H9 (cell line): ENCODE measurements at regions not wholly inside any gene's neighbourhood (a gene's known extent, or its start where the extent isn't known, plus 50 kb on each side); places are given as distances from the start of the nearest gene placed in this dataset.

Experiments used
- DNase-seq: peaks from one replicate; pipeline ENCODE4 v3.0.0-alpha.2; 2017
- H2AFZ ChIP-seq: one replicate; pipeline ENCODE4 v1.6.1; 2013; ENCODE audit warnings: mild to moderate bottlenecking, low read length, control low read depth, moderate library complexity
- H2AK5ac ChIP-seq: 2 replicates; pipeline ENCODE4 v1.6.1; 2013; ENCODE audit warnings: low read length, control low read depth, mixed read lengths; ENCODE audit not compliant: insufficient read length
- H2BK120ac ChIP-seq: one replicate; pipeline ENCODE4 v1.6.1; 2013; ENCODE audit warnings: low read depth, mild to moderate bottlenecking, low read length, control low read depth, inconsistent platforms; ENCODE audit not compliant: poor library complexity, severe bottlenecking
- H2BK12ac ChIP-seq: 2 replicates; pipeline ENCODE4 v1.6.1; 2013; ENCODE audit warnings: low read length, control low read depth, mixed read lengths, low read depth; ENCODE audit not compliant: insufficient read length
- H2BK15ac ChIP-seq: 2 replicates; pipeline ENCODE4 v1.6.1; 2013; ENCODE audit warnings: low read depth, low read length, control low read depth
- H2BK20ac ChIP-seq: one replicate; pipeline ENCODE4 v1.6.1; 2013; ENCODE audit warnings: low read depth, mild to moderate bottlenecking, low read length, control low read depth, inconsistent platforms; ENCODE audit not compliant: poor library complexity, severe bottlenecking
- H2BK5ac ChIP-seq: 2 replicates; pipeline ENCODE4 v1.6.1; 2013; ENCODE audit warnings: low read length, control low read depth, mixed read lengths; ENCODE audit not compliant: insufficient read length
- H3K14ac ChIP-seq: 2 replicates; pipeline ENCODE4 v1.6.1; 2013; ENCODE audit warnings: low read length, control low read depth; ENCODE audit not compliant: insufficient read depth
- H3K18ac ChIP-seq: 2 replicates; pipeline ENCODE4 v1.6.1; 2013; ENCODE audit warnings: low read depth, mild to moderate bottlenecking, mixed read lengths, low read length, control low read depth; ENCODE audit not compliant: insufficient read length
- H3K23ac ChIP-seq: 2 replicates; pipeline ENCODE4 v1.6.1; 2013; ENCODE audit warnings: low read length, control low read depth, mixed read lengths, low read depth; ENCODE audit not compliant: insufficient read length
- H3K23me2 ChIP-seq: 2 replicates; pipeline ENCODE4 v1.6.1; 2013; ENCODE audit warnings: low read depth, mild to moderate bottlenecking, mixed read lengths, low read length, control low read depth; ENCODE audit not compliant: insufficient read length, poor library complexity, severe bottlenecking
- H3K27ac ChIP-seq: 2 replicates; pipeline ENCODE4 v1.5.1; 2013; ENCODE audit warnings: low read length, control low read depth, mixed read lengths, low read depth; ENCODE audit not compliant: insufficient read length
- H3K27me3 ChIP-seq: 2 replicates; pipeline ENCODE4 v1.6.1; 2013; ENCODE audit warnings: low read length, control low read depth, inconsistent platforms; ENCODE audit not compliant: insufficient read depth
- H3K4ac ChIP-seq: 2 replicates; pipeline ENCODE4 v1.6.1; 2013; ENCODE audit warnings: low read depth, mild to moderate bottlenecking, control low read depth, inconsistent platforms, low read length, moderate library complexity
- H3K4me1 ChIP-seq: 2 replicates; pipeline ENCODE4 v1.6.1; 2013; ENCODE audit warnings: low read length, control low read depth, inconsistent platforms; ENCODE audit not compliant: insufficient read depth
- H3K4me2 ChIP-seq: 2 replicates; pipeline ENCODE4 v1.6.1; 2013; ENCODE audit warnings: low read length, control low read depth, mixed read lengths; ENCODE audit not compliant: insufficient read length, insufficient read depth
- H3K56ac ChIP-seq: 2 replicates; pipeline ENCODE4 v1.6.1; 2013; ENCODE audit warnings: low read depth, mild to moderate bottlenecking, mixed read lengths, low read length, control low read depth; ENCODE audit not compliant: insufficient read length
- H3K79me1 ChIP-seq: 2 replicates; pipeline ENCODE4 v1.6.1; 2013; ENCODE audit warnings: low read depth, mild to moderate bottlenecking, moderate library complexity, low read length, control low read depth, inconsistent platforms; ENCODE audit not compliant: insufficient read depth, poor library complexity, severe bottlenecking
- H3K79me2 ChIP-seq: 2 replicates; pipeline ENCODE4 v1.6.1; 2013; ENCODE audit warnings: low read length, control low read depth, inconsistent platforms; ENCODE audit not compliant: insufficient read depth
- H3K9ac ChIP-seq: 2 replicates; pipeline ENCODE4 v1.6.1; 2013; ENCODE audit warnings: low read length, control low read depth, mixed read lengths; ENCODE audit not compliant: insufficient read length; ENCODE audit errors: extremely low read depth
- H3K9me3 ChIP-seq: one replicate; pipeline ENCODE4 v1.6.1; 2013; ENCODE audit warnings: low read depth, low read length, inconsistent platforms; ENCODE audit not compliant: control insufficient read depth
- H3T11ph ChIP-seq: one replicate; pipeline ENCODE4 v1.6.1; 2013; ENCODE audit warnings: mild to moderate bottlenecking, low read length, control low read depth, inconsistent platforms
- H4K20me1 ChIP-seq: one replicate; pipeline ENCODE4 v1.6.1; 2013; ENCODE audit not compliant: control insufficient read depth, insufficient read length, insufficient read depth
- H4K5ac ChIP-seq: 2 replicates; pipeline ENCODE4 v1.6.1; 2013; ENCODE audit warnings: low read depth, mild to moderate bottlenecking, mixed read lengths, low read length, control low read depth; ENCODE audit not compliant: insufficient read length
- H4K8ac ChIP-seq: replicated peaks from 2 replicates; pipeline ENCODE4 v1.6.1; 2013; ENCODE audit warnings: low read length, control low read depth, mixed read lengths, low read depth; ENCODE audit not compliant: insufficient read length
- H4K91ac ChIP-seq: 2 replicates; pipeline ENCODE4 v1.6.1; 2013; ENCODE audit warnings: low read depth, mild to moderate bottlenecking, moderate library complexity, mixed read lengths, low read length, control low read depth; ENCODE audit not compliant: insufficient read length
- H3K27ac Mint-ChIP-seq, 3 experiments: 2 replicates in 2 of 3; 3 replicates in 1 of 3; pipeline ENCODE4 v1.8.0; 2020 to 2021; ENCODE audit warnings: mixed read lengths in 3 of 3, mild to moderate bottlenecking in 1 of 3, moderate library complexity in 1 of 3
- H3K27me3 Mint-ChIP-seq: 2 replicates; pipeline ENCODE4 v1.8.0; 2021; ENCODE audit warnings: low read depth, mild to moderate bottlenecking, moderate library complexity, mixed read lengths
- H3K36me3 Mint-ChIP-seq, 3 experiments: 2 replicates in 2 of 3; 3 replicates in 1 of 3; pipeline ENCODE4 v1.8.0; 2020 to 2021; ENCODE audit warnings: low read depth in 3 of 3, mixed read lengths in 3 of 3; ENCODE audit not compliant: insufficient read depth in 1 of 3
- H3K4me1 Mint-ChIP-seq, 2 experiments: 2 replicates each; pipeline ENCODE4 v1.8.0; 2020; ENCODE audit warnings: mixed read lengths in 2 of 2
- H3K4me3 Mint-ChIP-seq, 2 experiments: 2 replicates in 1 of 2; 3 replicates in 1 of 2; pipeline ENCODE4 v1.8.0; 2020 to 2021; ENCODE audit warnings: mild to moderate bottlenecking in 2 of 2, mixed read lengths in 2 of 2, moderate library complexity in 1 of 2
- H3K9me3 Mint-ChIP-seq, 2 experiments: 2 replicates in 1 of 2; 3 replicates in 1 of 2; pipeline ENCODE4 v1.8.0; 2020; ENCODE audit warnings: mild to moderate bottlenecking in 2 of 2, mixed read lengths in 2 of 2, moderate library complexity in 1 of 2
- WGBS: extraction: QIAGEN DNeasy Blood & Tissue Kit; methylation state at CpG from one replicate; pipeline ENCODE4 v1.1.7; 2013; ENCODE audit warnings: missing lambda C conversion rate, low lambda C conversion rate, mixed read lengths; ENCODE audit not compliant: insufficient read length; ENCODE audit errors: extremely low coverage; 5-methylcytosine and 5-hydroxymethylcytosine counted together
- TF ChIP-seq, protein P1 (sequence below): fragments of 200-600 bp; sonication (generic); conservative IDR thresholded peaks from 3 replicates; pipeline ENCODE4 v1.8.0; 2021; ENCODE audit warnings: antibody characterized with exemption, mild to moderate bottlenecking

DNA sequence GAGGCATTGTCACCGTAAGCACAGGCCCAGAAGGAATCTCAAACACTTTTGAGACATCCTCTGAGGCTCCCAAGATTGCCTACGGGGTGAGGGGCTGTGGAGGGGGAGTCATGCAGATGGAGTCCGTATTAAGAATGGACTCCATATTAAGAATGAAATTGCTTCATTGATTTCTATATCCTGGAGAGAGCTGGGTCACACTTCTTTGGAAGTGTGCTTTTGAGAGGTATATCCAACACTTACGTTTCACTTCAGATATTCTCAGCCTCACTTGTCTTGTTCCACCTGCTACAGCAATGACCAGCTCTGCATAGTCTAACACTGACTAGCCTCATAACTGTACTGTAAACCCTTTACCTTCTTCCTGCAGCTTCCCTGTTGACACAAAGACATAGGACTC lies 62.6 kb upstream of the ARHGAP5 start:
- no CpG with 5 or more reads among the region's 4 CpGs for WGBS
- H3K27ac ChIP-seq, result no peak overlapping the region
- H3K4me1 ChIP-seq, result no peaks in the 10 kb centered on the region
- H2AK5ac ChIP-seq, result no peak overlapping the region
- Mint-ChIP-seq H3K27me3 (no peaks in the 10 kb centered on the region), H3K27ac (no peak overlapping the region), H3K36me3 (no peaks in the 10 kb centered on the region), H3K4me3 (no peak overlapping the region), H3K4me1 (peaks cover 7 to 9% of the 10 kb centered on the region in 2 experiments), H3K9me3 (no peaks in the 10 kb centered on the region)
- H3K4ac ChIP-seq, result no peak overlapping the region
- no peaks in the 10 kb centered on the region for H3K79me1 ChIP-seq
- no peak overlapping the region for H2BK12ac ChIP-seq
- no peaks in the 10 kb centered on the region for H3K79me2 ChIP-seq
- no peaks in the 10 kb centered on the region for H3K27me3 ChIP-seq
- H2AFZ ChIP-seq, result no peak overlapping the region
- no peak overlapping the region for H3K56ac ChIP-seq
- no peak overlapping the region for H4K91ac ChIP-seq
- H3K23ac ChIP-seq, result no peak overlapping the region
- no peak overlapping the region for H4K8ac ChIP-seq
- no peak overlapping the region for H3K18ac ChIP-seq
- no peak overlapping the region for H3K14ac ChIP-seq
- no peak overlapping the region for H4K5ac ChIP-seq
- H2BK120ac ChIP-seq, result no peak overlapping the region
- no peak overlapping the region for H2BK5ac ChIP-seq
- H2BK15ac ChIP-seq, result no peak overlapping the region
- DNase-seq, result no peak
- H3K9me3 ChIP-seq, result no peaks in the 10 kb centered on the region
- no peak overlapping the region for H2BK20ac ChIP-seq
- H3K9ac ChIP-seq, result no peak overlapping the region
- TF ChIP-seq, protein P1, sequence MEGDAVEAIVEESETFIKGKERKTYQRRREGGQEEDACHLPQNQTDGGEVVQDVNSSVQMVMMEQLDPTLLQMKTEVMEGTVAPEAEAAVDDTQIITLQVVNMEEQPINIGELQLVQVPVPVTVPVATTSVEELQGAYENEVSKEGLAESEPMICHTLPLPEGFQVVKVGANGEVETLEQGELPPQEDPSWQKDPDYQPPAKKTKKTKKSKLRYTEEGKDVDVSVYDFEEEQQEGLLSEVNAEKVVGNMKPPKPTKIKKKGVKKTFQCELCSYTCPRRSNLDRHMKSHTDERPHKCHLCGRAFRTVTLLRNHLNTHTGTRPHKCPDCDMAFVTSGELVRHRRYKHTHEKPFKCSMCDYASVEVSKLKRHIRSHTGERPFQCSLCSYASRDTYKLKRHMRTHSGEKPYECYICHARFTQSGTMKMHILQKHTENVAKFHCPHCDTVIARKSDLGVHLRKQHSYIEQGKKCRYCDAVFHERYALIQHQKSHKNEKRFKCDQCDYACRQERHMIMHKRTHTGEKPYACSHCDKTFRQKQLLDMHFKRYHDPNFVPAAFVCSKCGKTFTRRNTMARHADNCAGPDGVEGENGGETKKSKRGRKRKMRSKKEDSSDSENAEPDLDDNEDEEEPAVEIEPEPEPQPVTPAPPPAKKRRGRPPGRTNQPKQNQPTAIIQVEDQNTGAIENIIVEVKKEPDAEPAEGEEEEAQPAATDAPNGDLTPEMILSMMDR, result no peak
- no peaks in the 10 kb centered on the region for H3K23me2 ChIP-seq
- no peaks in the 10 kb centered on the region for H4K20me1 ChIP-seq
- no peak overlapping the region for H3K4me2 ChIP-seq
- no peak overlapping the region for H3T11ph ChIP-seq
